ENCODE measurements at regions not wholly inside any gene's neighbourhood (a gene's known extent, or its start where the extent isn't known, plus 50 kb on each side); places are given as distances from the start of the nearest gene placed in this dataset.

DNA sequence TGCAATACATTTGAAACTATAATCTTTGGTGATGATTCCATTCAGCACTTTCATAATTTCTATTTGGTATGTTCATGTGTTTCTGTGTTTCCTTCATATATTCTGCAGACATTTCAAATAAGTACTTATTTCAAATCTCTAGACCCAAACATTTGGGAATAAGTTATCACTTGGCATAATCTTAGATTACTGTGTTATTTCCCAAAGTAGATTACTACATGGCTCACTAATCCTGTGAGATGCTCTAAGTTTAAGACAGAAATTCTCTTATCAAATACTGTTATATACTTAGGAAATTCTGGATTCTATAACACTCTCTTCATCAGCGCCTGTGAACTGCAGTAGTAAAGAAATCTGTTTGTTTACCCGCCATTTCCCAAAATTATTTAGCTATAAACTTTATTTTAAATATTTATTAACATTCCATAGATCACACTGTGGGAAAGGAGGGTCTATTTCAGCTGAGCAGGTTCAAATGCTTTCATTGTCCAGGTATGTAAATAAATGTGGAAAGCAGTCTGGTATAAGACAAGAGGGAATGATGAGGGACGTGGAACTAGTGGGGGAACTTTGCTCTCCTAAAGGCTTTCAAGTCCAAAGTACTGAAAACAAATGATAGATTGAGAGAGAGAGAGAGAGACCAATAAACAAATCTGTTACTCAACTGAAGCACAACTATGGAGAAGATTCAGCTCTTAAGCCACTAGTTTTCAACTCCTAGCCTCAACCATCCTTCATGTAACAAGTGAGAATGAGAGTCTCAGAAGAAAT lies 61.8 kb upstream of the TOM1L1 start:
- H2AFZ ChIP-seq = no peak overlapping the region
- H3K27ac ChIP-seq = no peak overlapping the region
- no peak overlapping the region for H3K4me3 ChIP-seq
- H3K4me2 ChIP-seq = no peak overlapping the region
- H3K4me1 ChIP-seq (replicated peaks; ENCODE audit: insufficient read depth) = no peaks in the 10 kb centered on the region
- ChIA-PET CTCF (no interaction called here), POLR2A (ENCODE audit: unreplicated experiment) (no interaction called here)
- no peak for DNase-seq
- no peaks in the 10 kb centered on the region for H3K9me2 ChIP-seq (ENCODE audit: insufficient read depth)
- TF ChIP-seq, protein P1, sequence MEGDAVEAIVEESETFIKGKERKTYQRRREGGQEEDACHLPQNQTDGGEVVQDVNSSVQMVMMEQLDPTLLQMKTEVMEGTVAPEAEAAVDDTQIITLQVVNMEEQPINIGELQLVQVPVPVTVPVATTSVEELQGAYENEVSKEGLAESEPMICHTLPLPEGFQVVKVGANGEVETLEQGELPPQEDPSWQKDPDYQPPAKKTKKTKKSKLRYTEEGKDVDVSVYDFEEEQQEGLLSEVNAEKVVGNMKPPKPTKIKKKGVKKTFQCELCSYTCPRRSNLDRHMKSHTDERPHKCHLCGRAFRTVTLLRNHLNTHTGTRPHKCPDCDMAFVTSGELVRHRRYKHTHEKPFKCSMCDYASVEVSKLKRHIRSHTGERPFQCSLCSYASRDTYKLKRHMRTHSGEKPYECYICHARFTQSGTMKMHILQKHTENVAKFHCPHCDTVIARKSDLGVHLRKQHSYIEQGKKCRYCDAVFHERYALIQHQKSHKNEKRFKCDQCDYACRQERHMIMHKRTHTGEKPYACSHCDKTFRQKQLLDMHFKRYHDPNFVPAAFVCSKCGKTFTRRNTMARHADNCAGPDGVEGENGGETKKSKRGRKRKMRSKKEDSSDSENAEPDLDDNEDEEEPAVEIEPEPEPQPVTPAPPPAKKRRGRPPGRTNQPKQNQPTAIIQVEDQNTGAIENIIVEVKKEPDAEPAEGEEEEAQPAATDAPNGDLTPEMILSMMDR (conservative IDR thresholded peaks at IDR 0.05) = no peak
- no peak for TF ChIP-seq EZH2 (IDR thresholded peaks at IDR 0.05; ENCODE audit: low read depth)
- H3K27me3 ChIP-seq (ENCODE audit: insufficient read depth, low read depth) = peaks cover 6% of the 10 kb centered on the region; the same call in 1 of the 2 replicates
- no peaks in the 10 kb centered on the region for H3F3A ChIP-seq (ENCODE audit: insufficient read depth, low read depth)
- no peaks in the 10 kb centered on the region for H3K9me3 ChIP-seq (ENCODE audit: insufficient read depth, low read depth)
- no peaks in the 10 kb centered on the region for H3K79me2 ChIP-seq (ENCODE audit: low read depth)
- intact Hi-C loops (cut with micrococcal nuclease; ENCODE audit: unreplicated experiment) = no loop called here
- no peaks in the 10 kb centered on the region for H4K20me1 ChIP-seq (ENCODE audit: insufficient read depth)
- H3K36me3 ChIP-seq (ENCODE audit: low read depth) = no peaks in the 10 kb centered on the region
- no TSS peak for BruUV-seq (replicated peaks)

DNA sequence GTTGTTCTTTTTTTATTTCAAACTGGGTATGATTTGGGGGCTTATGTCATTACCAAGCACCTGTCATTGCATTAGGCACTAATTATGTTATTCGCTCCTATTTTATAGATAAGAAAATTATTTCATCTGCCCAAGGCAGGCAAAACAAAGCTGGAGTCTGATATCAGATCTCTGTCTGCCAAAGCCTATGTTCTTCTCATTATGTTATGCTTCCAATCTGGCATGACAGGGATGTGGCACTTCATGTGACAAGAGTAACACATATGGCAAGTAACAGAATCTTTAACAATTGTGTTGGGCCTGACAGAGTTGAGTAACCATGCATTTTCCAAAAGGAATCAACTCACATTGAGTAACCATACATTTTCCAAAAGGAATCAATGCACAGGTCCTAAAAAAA lies 61.2 kb upstream of the TOM1L1 start:
- H3K9me2 ChIP-seq (ENCODE audit: insufficient read depth) = no peaks in the 10 kb centered on the region
- no TSS peak for BruUV-seq (replicated peaks)
- DNase-seq = no peak
- no peaks in the 10 kb centered on the region for H3F3A ChIP-seq (ENCODE audit: insufficient read depth, low read depth)
- no peaks in the 10 kb centered on the region for H3K9me3 ChIP-seq (ENCODE audit: insufficient read depth, low read depth)
- ChIA-PET CTCF (no interaction called here), POLR2A (ENCODE audit: unreplicated experiment) (no interaction called here)
- intact Hi-C loops (cut with micrococcal nuclease; ENCODE audit: unreplicated experiment) = no loop called here
- H4K20me1 ChIP-seq (ENCODE audit: insufficient read depth) = no peaks in the 10 kb centered on the region
- H3K79me2 ChIP-seq (ENCODE audit: low read depth) = no peaks in the 10 kb centered on the region
- no peaks in the 10 kb centered on the region for H3K36me3 ChIP-seq (ENCODE audit: low read depth)
- H3K4me3 ChIP-seq = no peak overlapping the region
- H3K27me3 ChIP-seq (ENCODE audit: insufficient read depth, low read depth) = peaks cover 6% of the 10 kb centered on the region; the same call in 1 of the 2 replicates
- no peak overlapping the region for H3K4me2 ChIP-seq
- no peak for TF ChIP-seq EZH2 (IDR thresholded peaks at IDR 0.05; ENCODE audit: low read depth)
- TF ChIP-seq, protein P1 (conservative IDR thresholded peaks at IDR 0.05) = no peak
- no peak overlapping the region for H2AFZ ChIP-seq
- no peak overlapping the region for H3K27ac ChIP-seq
- H3K4me1 ChIP-seq (replicated peaks; ENCODE audit: insufficient read depth) = no peaks in the 10 kb centered on the region

DNA sequence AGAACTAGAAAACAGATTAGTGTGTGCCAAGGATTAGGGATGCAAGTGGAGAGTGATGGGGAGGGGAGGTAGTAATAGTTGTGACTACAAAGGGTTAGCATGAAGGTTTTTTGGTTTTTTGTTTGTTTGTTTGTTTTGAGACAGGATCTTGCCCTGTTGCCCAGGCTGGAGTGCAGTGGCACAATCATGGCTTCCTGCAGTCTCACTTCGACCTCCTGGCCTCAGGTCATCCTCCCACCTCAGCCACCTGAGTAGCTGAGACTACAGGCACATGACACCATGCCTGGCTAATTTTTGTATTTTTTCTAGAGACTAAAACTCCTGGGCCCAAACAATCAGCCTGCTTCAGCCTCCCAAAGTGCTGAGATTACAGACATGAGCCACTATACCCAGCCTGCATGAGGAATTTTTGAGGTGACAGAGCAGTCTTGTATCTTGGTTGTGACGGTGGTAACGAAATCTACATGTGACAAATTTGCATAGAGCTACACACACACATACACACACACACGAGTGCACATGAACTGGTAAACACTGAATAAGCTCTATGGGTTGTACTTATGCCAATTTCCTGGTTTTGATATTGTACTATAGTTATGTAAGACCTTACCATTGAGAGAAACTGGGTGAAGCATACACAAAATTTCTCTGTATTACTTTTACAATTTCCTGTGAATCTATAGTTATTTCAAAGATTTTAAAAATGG lies 59.6 kb upstream of the TOM1L1 start:
- H3K4me2 ChIP-seq = no peak overlapping the region
- no peak overlapping the region for H3K27ac ChIP-seq
- no peaks in the 10 kb centered on the region for H4K20me1 ChIP-seq (ENCODE audit: insufficient read depth)
- no peak for TF ChIP-seq EZH2 (IDR thresholded peaks at IDR 0.05; ENCODE audit: low read depth)
- TF ChIP-seq, protein P1 (conservative IDR thresholded peaks at IDR 0.05) = no peak
- no peak overlapping the region for H2AFZ ChIP-seq
- POLR2A ChIA-PET (ENCODE audit: unreplicated experiment) = no interaction called here
- no peak for DNase-seq
- intact Hi-C loops (cut with micrococcal nuclease; ENCODE audit: unreplicated experiment) = no loop called here
- H3K9me2 ChIP-seq (ENCODE audit: insufficient read depth) = no peaks in the 10 kb centered on the region
- H3K9me3 ChIP-seq (ENCODE audit: insufficient read depth, low read depth) = no peaks in the 10 kb centered on the region
- BruUV-seq (replicated peaks) = no TSS peak
- no peaks in the 10 kb centered on the region for H3K79me2 ChIP-seq (ENCODE audit: low read depth)
- no peak overlapping the region for H3K4me3 ChIP-seq
- H3K27me3 ChIP-seq (ENCODE audit: insufficient read depth, low read depth) = peaks cover 6% of the 10 kb centered on the region; the same call in 1 of the 2 replicates
- H3K4me1 ChIP-seq (replicated peaks; ENCODE audit: insufficient read depth) = no peaks in the 10 kb centered on the region
- no peaks in the 10 kb centered on the region for H3F3A ChIP-seq (ENCODE audit: insufficient read depth, low read depth)
- no peaks in the 10 kb centered on the region for H3K36me3 ChIP-seq (ENCODE audit: low read depth)
- CTCF ChIA-PET = no interaction called here
